H7 (cell line): ENCODE measurements at regions not wholly inside any gene's neighbourhood (a gene's known extent, or its start where the extent isn't known, plus 50 kb on each side); places are given as distances from the start of the nearest gene placed in this dataset.

ENCODE experiments used
- DNase-seq: peaks from one replicate; pipeline ENCODE4 v3.0.0; 2012
- H3K27me3 ChIP-seq: 2 replicates; pipeline ENCODE4 v1.6.0; 2011; ENCODE audit warnings: mild to moderate bottlenecking, low read length; ENCODE audit not compliant: control insufficient read depth, insufficient read depth
- H3K36me3 ChIP-seq: replicated peaks from 2 replicates; pipeline ENCODE4 v1.5.1; 2011; ENCODE audit warnings: low read length; ENCODE audit not compliant: control insufficient read depth, insufficient read depth
- H3K4me3 ChIP-seq: 2 replicates; pipeline ENCODE4 v1.5.1; 2011; ENCODE audit warnings: low read depth, mild to moderate bottlenecking, control low read depth, low read length, moderate library complexity; ENCODE audit not compliant: insufficient read depth

DNA sequence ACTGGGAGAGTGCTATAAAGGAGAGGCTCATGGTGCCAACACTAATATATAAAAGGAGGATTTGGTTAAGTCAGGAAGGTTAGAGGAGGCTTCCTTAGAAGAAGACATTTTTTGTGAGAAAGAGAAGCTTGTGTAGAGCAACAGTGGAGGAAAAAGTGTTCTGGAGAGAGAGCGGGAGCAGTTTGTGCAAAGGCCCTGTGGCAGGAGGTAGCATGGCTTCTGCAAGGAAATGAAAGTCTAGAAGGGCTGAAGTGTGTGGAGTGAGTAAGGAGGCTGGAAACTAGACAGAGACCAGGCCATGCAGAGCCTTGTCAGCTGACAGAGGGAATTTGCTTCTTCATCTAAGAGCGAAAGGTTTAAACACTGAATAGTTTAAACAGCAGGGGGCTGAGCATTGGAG is 64.4 kb upstream of the ARAP3 start:
- no peaks in the 10 kb centered on the region for H3K36me3 ChIP-seq
- DNase-seq = no peak
- peaks cover 1% of the 10 kb centered on the region; the same call in 1 of the 2 replicates for H3K27me3 ChIP-seq
- no peak overlapping the region for H3K4me3 ChIP-seq

GRCh38 chr5:141745390-141745789 is 63.4 kb upstream of the ARAP3 start:
- H3K27me3 ChIP-seq = peaks cover 1% of the 10 kb centered on the region; the same call in 1 of the 2 replicates
- H3K36me3 ChIP-seq = no peaks in the 10 kb centered on the region
- H3K4me3 ChIP-seq = no peak overlapping the region
- DNase-seq = peak; percentile 10

- no peaks in the 10 kb centered on the region for H3K36me3 ChIP-seq
- peak; percentile 74 for DNase-seq
- no peak overlapping the region for H3K4me3 ChIP-seq
- peaks cover 1% of the 10 kb centered on the region; the same call in 1 of the 2 replicates for H3K27me3 ChIP-seq
These were observed 61.8 kb upstream of the ARAP3 start for GRCh38 chr5:141743866-141744272.

- Histone ChIP-seq H3K4me3 (no peak overlapping the region), H3K36me3 (no peaks in the 10 kb centered on the region), H3K27me3 (no peaks in the 10 kb centered on the region; the same call in 1 of the 2 replicates)
- peak; percentile 86 for DNase-seq
These were observed 61.1 kb upstream of the ARAP3 start for GRCh38 chr5:141742866-141743851.

DNA sequence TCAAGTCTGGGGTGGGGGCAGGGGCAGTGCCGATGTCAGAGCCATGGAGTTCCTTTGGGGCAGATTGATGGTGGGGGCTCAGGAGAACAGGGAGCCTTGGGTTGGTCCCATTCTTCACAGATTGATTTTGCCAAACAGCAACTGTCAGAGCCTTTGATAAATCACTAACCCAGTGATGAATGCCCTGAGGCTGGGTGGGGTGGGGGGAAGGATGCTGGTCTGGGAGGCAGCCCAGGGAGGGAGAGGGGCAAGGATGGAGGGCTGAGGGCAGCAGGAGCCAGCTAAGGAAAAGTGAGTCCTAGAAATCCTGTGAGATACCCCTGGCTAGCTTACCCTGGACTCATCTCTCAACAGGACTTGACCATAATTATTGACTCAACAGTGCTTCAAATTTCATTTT is 60.1 kb upstream of the ARAP3 start:
- Histone ChIP-seq H3K27me3 (no peaks in the 10 kb centered on the region; the same call in 1 of the 2 replicates), H3K4me3 (no peak overlapping the region), H3K36me3 (no peaks in the 10 kb centered on the region)
- DNase-seq = no peak

GRCh38 chr5:141740885-141741284 is 58.9 kb upstream of the ARAP3 start:
- no peaks in the 10 kb centered on the region; the same call in 1 of the 2 replicates for H3K27me3 ChIP-seq
- H3K36me3 ChIP-seq = no peaks in the 10 kb centered on the region
- no peak for DNase-seq
- no peak overlapping the region for H3K4me3 ChIP-seq

DNA sequence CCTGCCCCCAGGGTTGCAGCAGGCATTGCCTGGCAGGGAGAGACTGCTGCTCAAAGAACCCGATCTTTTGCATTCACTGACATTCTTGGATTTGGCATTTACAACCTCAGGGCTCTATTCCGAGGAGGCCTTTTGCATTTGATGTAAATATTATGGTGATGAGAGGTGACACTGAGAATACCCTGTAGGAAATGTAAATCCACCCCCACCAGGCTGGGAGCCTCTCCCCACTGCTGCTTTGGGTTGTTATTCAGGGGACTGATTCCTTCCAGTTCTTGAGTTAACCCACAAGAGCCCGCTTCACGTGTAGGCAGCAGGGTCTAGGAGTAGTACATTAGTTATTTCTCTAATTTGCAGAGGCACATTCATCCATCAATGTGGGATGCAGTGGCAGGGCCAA is 55.5 kb upstream of the ARAP3 start:
- no peaks in the 10 kb centered on the region for H3K27me3 ChIP-seq

GRCh38 chr5:141735823-141736222 is 53.8 kb upstream of the ARAP3 start:
- no peak for DNase-seq
- Histone ChIP-seq H3K4me3 (no peak overlapping the region), H3K36me3 (no peaks in the 10 kb centered on the region), H3K27me3 (no peaks in the 10 kb centered on the region)

More for the DNA sequence above, 55.5 kb upstream of the ARAP3 start:
- DNase-seq = no peak
- H3K4me3 ChIP-seq = no peak overlapping the region
- no peaks in the 10 kb centered on the region for H3K36me3 ChIP-seq

DNA sequence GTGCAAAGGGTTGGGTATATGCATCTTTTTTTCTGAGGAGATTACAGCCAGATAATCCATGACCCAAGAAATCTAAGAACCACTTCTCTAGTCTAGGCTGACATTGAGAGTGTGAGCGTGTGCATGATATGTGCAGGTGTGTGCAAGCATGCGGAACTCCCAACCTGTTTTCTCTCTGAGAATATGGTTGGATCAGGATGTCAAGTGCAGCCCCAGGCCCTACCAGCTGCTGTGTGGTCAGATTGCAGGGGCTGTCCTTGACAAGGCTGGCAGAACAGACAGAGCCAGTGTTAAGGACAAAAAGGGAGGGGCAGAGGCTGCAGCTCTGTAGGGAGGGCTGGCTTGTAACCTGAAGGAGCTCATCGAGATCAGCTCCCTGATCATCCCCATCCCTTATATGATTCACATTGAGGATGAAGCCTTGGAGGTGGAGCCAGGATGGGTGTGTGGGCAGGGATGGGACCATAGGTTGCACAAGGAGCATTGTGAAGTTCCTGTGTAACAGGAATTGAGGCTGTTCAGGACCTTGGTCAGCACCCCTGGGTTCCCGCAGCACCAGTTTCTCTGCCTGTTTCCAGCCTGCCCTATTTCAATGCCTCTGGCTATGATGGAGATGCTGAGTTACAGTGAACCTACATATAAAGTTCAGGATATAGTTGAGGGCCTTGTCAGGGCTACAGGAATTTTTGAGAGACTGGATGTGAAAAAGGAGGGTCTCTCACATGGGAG is 52.6 kb upstream of the ARAP3 start:
- H3K27me3 ChIP-seq = no peaks in the 10 kb centered on the region
- H3K36me3 ChIP-seq = no peaks in the 10 kb centered on the region
- DNase-seq = peak; percentile 84
- no peak overlapping the region for H3K4me3 ChIP-seq

DNA sequence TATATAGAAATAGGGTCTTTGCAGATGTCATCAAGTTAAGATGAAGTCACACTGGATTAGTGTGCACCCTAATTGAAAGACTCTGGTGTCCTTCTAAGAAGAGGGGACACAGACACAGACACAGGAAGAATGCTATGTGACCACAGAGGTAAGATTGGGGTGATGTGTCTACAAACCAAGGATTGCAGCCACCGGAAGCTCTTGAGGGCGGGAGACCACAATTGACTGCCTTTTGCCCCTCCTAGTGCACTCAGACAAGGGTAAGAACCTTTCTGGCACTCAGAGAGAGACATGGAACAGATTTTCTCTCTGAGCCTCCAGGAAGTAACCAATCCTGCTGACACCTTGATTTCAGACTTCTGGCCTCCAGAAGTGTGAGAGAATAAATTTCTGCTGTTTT is 51.2 kb upstream of the ARAP3 start:
- Histone ChIP-seq H3K36me3 (no peaks in the 10 kb centered on the region), H3K4me3 (no peak overlapping the region), H3K27me3 (no peaks in the 10 kb centered on the region)
- DNase-seq = no peak

- Histone ChIP-seq H3K36me3 (no peaks in the 10 kb centered on the region), H3K27me3 (no peaks in the 10 kb centered on the region), H3K4me3 (no peak overlapping the region)
- no peak for DNase-seq
These were observed 50.4 kb upstream of the ARAP3 start for GRCh38 chr5:141732417-141732816.
